ENCODE measurements at regions not wholly inside any gene's neighbourhood (a gene's known extent, or its start where the extent isn't known, plus 50 kb on each side); places are given as distances from the start of the nearest gene placed in this dataset.

DNA sequence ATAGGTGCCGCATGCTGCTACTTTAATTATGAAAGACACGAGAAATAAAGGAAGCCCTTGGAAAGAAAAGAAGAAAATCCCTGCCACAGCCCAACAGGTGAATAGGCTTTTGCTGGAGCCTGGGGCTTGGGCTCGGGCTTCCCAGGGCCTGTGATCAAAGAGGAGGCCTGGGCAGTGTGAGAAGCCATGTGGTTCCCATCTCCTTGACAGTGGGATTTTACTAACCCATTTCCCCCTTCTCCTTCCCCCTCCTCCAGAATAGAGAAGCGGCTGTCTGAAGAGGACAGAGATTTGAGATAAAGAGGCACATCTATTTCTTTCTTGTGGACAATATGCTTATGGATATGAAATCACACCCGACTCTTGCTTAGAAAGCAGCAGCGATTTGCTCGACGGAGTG lies 369.1 kb downstream of the MCTP2 start:
- TF ChIP-seq, protein P1, sequence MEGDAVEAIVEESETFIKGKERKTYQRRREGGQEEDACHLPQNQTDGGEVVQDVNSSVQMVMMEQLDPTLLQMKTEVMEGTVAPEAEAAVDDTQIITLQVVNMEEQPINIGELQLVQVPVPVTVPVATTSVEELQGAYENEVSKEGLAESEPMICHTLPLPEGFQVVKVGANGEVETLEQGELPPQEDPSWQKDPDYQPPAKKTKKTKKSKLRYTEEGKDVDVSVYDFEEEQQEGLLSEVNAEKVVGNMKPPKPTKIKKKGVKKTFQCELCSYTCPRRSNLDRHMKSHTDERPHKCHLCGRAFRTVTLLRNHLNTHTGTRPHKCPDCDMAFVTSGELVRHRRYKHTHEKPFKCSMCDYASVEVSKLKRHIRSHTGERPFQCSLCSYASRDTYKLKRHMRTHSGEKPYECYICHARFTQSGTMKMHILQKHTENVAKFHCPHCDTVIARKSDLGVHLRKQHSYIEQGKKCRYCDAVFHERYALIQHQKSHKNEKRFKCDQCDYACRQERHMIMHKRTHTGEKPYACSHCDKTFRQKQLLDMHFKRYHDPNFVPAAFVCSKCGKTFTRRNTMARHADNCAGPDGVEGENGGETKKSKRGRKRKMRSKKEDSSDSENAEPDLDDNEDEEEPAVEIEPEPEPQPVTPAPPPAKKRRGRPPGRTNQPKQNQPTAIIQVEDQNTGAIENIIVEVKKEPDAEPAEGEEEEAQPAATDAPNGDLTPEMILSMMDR (IDR thresholded peaks at IDR 0.05; ENCODE audit: borderline replicate concordance, extremely low read depth, low read length, poor library complexity, severe bottlenecking), result no peak
- no peak for TF ChIP-seq EZH2 (IDR thresholded peaks at IDR 0.05; ENCODE audit: borderline replicate concordance, low read depth, low read length, severe bottlenecking)
